GM20000 (cell line): ENCODE measurements at regions not wholly inside any gene's neighbourhood (a gene's known extent, or its start where the extent isn't known, plus 50 kb on each side); places are given as distances from the start of the nearest gene placed in this dataset.

Experiments used
- DNase-seq: peaks from one replicate; pipeline ENCODE4 v3.0.0; 2012; ENCODE audit warnings: low spot score
- CTCF ChIP-seq: IDR thresholded peaks from 2 replicates; pipeline ENCODE4 v1.5.1; 2012; ENCODE audit warnings: mild to moderate bottlenecking, control low read depth; ENCODE audit errors: extremely low read depth, missing control alignments

GRCh38 chrX:106415276-106415895 lies 196.4 kb upstream of the RADX start:
- DNase-seq, result peak; percentile 11
- peak; percentile 6 for TF ChIP-seq CTCF

DNA sequence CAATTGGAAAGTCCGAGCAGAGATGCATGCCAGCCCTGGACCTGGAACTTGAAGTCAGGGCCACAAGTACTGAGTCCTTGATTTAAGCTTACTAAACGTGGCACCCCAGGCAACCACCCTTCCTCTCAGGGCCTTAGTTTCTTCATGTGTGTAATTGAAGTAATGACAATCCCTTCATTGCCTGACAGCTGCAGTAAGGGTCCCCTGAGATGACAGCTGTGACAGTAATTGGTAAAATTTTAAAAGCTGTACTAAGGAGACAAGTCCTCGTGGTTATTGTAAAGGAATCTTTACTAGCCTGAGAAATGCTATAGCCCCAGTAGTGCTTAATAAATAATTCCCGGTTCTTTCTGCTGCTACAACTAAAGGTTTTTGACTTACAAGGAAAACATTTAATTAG lies 175.1 kb upstream of the RADX start:
- no peak for DNase-seq
- no peak for TF ChIP-seq CTCF

DNA sequence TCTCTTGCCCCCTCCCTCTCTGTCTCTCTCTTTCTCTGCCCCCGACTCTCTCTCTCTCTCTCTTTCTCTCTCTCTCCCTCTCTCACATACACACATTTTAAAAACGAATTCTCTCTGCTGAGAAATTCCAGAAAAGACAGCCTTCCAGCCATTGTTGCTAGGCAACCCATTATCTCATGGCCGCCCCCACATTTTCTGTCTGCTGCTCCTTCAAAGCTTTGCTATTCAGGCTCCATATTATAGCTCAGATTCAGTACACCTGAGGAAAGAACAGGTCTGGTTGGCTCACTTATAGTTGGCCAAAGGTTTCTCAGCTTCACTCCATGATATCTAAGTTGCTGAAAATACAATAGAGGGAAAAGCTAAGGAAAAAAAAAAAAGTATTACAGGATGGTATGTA lies 174.4 kb upstream of the RADX start:
- no peak for DNase-seq
- no peak for TF ChIP-seq CTCF

DNA sequence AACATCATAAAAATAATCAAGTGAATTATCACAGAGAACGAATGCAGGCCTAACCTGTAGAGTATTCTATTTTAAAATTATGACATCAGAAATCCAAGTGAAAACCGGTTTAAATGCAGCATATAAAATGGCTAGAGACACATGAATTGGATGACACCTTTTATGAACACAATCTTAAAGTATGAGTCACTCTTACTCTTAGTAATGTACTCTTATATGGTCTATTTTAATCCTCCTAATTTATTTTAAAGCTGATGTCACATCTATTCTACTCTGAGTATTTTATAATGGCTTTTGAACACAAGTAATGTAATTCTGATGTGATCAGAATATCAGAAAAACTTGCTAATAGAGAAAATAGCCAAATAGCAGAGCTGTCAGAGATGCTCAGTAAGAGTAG lies 161.4 kb upstream of the RADX start:
- no peak for DNase-seq
- TF ChIP-seq CTCF, result no peak

DNA sequence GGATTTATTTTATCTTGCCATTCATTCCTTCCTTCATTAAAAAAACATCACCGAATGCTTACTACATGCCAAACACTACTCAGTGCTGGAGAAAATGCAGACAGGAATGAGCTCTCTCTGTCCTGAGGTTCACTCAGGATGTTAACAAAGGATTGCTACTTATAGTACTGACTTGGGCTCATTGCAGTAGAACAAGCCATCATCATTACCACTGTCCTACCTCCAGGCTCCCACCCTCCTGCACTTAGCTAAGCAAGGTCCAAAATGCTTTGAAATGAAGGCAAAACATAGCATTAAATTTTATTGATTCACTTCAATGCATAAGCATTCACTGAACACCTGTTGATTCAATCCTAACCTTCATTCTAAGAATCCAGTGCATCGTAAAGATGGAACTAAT lies 159.8 kb upstream of the RADX start:
- no peak for DNase-seq
- TF ChIP-seq CTCF, result no peak

- no peak for TF ChIP-seq CTCF
- no peak for DNase-seq
These were observed 156.8 kb upstream of the RADX start for GRCh38 chrX:106454991-106455390.

GRCh38 chrX:106457802-106458201 lies 154.0 kb upstream of the RADX start:
- no peak for DNase-seq
- no peak for TF ChIP-seq CTCF
